Skeletal muscle tissue (tissue), 3 donors: ENCODE measurements at regions not wholly inside any gene's neighbourhood (a gene's known extent, or its start where the extent isn't known, plus 50 kb on each side); places are given as distances from the start of the nearest gene placed in this dataset.
A peak's percentile ranks its signal among the peaks of the same experiment; 100 is the strongest.

ENCODE experiments used
- H3K27ac ChIP-seq: one replicate; pipeline ENCODE4 v1.7.0; 2013; ENCODE audit warnings: mild to moderate bottlenecking, low read depth, low read length, inconsistent platforms
- H3K27me3 ChIP-seq, 3 donors: one replicate each; pipeline ENCODE4 v1.7.0; 2013; ENCODE audit warnings: low read length in 3 of 3; ENCODE audit not compliant: control insufficient read depth in 3 of 3, insufficient read depth in 3 of 3
- H3K36me3 ChIP-seq, 3 donors: one replicate each; pipeline ENCODE4 v1.7.0; 2013; ENCODE audit warnings: low read length in 3 of 3; ENCODE audit not compliant: control insufficient read depth in 3 of 3, insufficient read depth in 3 of 3
- H3K4me1 ChIP-seq, 3 donors: one replicate each; pipeline ENCODE4 v1.7.0; 2013; ENCODE audit warnings: low read length in 3 of 3, mild to moderate bottlenecking in 3 of 3; ENCODE audit not compliant: control insufficient read depth in 3 of 3, insufficient read depth in 3 of 3
- H3K4me3 ChIP-seq, 3 donors: one replicate each; pipeline ENCODE4 v1.7.0; 2013; ENCODE audit warnings: low read length in 3 of 3
- H3K9ac ChIP-seq, 3 donors: one replicate each; pipeline ENCODE4 v1.7.0; 2013; ENCODE audit warnings: low read length in 3 of 3, mild to moderate bottlenecking in 3 of 3, moderate library complexity in 2 of 3, low read depth in 1 of 3
- H3K9me3 ChIP-seq, 3 donors: one replicate each; pipeline ENCODE4 v1.7.0; 2013; ENCODE audit warnings: low read length in 3 of 3; ENCODE audit not compliant: control insufficient read depth in 3 of 3
- donor health status: Osteomylitis.

DNA sequence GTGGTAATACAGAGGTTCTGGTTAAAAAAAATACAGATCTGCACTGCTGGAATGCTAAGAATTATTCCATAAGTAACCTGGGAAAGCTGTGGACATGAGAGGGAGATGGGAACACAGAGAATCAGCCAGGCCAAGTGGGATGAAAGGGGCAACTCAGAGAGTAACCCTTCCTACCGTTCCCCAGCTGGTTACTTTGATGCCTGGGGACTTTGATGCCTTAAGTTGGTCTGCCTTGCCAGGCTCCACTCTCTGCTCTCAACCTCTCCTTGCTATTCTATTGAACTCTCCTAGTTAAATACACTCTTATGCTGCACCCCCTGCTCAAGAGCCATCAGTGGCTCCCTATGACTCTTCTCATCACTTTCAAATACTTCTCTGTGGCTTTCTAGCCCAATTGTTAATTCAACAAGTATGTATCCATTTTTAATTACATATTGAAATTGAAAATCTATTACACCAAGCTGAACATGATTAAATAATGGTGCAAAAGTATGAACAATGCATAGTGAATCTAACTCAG lies 315.5 kb downstream of the TLE3 start:
- no peaks in the 10 kb centered on the region for H3K9me3 ChIP-seq
- H3K4me3 ChIP-seq: no peak overlapping the region
- H3K9ac ChIP-seq: no peak overlapping the region
- no peak overlapping the region for H3K27ac ChIP-seq
- H3K27me3 ChIP-seq: peaks cover 3 to 4% (median 3%) of the 10 kb centered on the region in 3 donors
- H3K4me1 ChIP-seq: peaks cover 0 to 9% (median 0%) of the 10 kb centered on the region in 3 donors
- H3K36me3 ChIP-seq: no peaks in the 10 kb centered on the region

DNA sequence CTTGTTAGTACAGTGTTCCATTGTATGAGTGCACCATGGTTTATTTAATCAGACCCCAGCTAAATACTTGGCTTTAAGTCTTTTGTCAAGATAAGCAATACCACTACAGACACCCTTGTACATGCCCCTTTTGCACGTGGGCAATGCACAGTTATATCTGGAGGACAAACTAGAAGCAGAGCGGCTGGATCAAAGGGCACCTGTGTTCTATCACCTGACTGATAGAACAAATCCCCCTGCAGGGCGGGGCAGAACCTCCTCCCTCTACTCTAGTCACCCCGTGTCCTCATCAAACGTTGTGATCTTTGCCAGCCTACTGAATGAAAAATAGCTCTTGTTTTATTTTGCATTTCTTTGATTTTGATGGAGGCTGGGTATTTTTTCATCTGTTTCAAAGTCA lies 314.9 kb downstream of the TLE3 start:
- Histone ChIP-seq H3K4me1 (peaks cover 0 to 9% (median 0%) of the 10 kb centered on the region in 3 donors), H3K9ac (no peak overlapping the region), H3K4me3 (no peak overlapping the region), H3K36me3 (no peaks in the 10 kb centered on the region), H3K27me3 (peaks cover 3 to 4% (median 3%) of the 10 kb centered on the region in 3 donors), H3K9me3 (no peaks in the 10 kb centered on the region), H3K27ac (no peak overlapping the region)

DNA sequence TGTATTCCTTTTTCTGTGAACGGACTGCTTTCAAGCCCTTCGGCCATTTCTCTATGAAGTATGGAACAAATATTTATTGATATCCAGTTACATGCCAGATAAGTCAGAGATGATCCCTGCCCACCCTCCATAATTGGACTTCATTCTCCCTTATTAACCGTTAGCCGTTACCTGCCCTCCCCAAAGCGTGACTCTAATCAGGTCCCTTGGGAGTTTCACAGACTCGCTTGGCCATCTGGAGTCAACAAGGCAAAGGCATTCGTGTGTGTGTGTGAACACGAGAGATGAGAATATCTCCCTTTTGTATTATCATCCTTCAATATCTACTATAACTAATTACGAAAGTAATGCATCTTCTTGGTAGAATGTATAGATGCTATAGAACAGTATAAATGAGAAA lies 314.5 kb downstream of the TLE3 start:
- Histone ChIP-seq H3K27me3 (peaks cover 3 to 4% (median 3%) of the 10 kb centered on the region in 3 donors), H3K9me3 (no peaks in the 10 kb centered on the region), H3K9ac (no peak overlapping the region)

GRCh38 chr15:69784798-69785566 lies 312.7 kb downstream of the TLE3 start:
- no peaks in the 10 kb centered on the region for H3K36me3 ChIP-seq
- no peak overlapping the region for H3K4me3 ChIP-seq
- H3K27me3 ChIP-seq: peaks cover under 1 to 3% (median 3%) of the 10 kb centered on the region in 3 donors
- no peak overlapping the region for H3K9ac ChIP-seq
- no peaks in the 10 kb centered on the region for H3K9me3 ChIP-seq
- peaks cover under 1 to 13% (median 2%) of the 10 kb centered on the region in 3 donors for H3K4me1 ChIP-seq
- H3K27ac ChIP-seq: no peak overlapping the region

More for the DNA sequence above, 314.5 kb downstream of the TLE3 start:
- H3K4me3 ChIP-seq: no peak overlapping the region
- H3K4me1 ChIP-seq: peaks cover 0 to 9% (median 0%) of the 10 kb centered on the region in 3 donors
- no peak overlapping the region for H3K27ac ChIP-seq
- H3K36me3 ChIP-seq: no peaks in the 10 kb centered on the region

DNA sequence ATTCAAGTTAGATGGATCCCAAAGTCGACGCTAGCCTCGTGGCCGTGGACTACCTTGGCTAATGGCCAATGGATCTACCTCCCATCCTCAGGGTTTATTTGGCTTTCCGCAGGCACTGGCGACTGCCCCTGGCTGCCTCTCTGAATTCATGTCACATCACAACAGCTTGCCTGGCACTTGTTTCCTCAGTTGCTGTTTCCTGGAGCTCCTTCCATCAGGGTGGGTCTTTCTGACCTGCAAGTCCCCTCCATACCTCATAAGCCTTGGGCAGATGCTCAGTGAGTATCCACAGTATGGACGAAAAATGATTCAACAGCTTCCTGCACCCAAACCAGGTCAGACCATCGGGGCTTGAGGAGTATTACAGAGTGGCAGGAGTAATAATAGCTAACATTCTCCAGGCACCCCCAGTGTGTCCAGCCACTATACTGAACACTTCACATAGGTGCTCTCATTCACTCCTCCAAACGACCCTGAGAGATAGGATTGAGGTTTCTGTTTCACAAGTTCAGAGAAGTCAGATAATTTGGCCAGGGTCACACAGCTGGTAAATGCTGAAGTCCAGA lies 311.5 kb downstream of the TLE3 start:
- Histone ChIP-seq H3K36me3 (no peaks in the 10 kb centered on the region), H3K9ac (no peak overlapping the region), H3K4me1 (peaks cover 6 to 22% (median 12%) of the 10 kb centered on the region in 3 donors), H3K9me3 (no peaks in the 10 kb centered on the region), H3K27me3 (peaks cover 0 to 3% (median 3%) of the 10 kb centered on the region in 3 donors), H3K4me3 (no peak overlapping the region), H3K27ac (no peak overlapping the region)

GRCh38 chr15:69787791-69788190 lies 309.9 kb downstream of the TLE3 start:
- Histone ChIP-seq H3K9me3 (peaks cover 0 to 4% (median 0%) of the 10 kb centered on the region in 3 donors), H3K4me3 (no peak overlapping the region), H3K4me1 (peaks cover 6 to 28% (median 14%) of the 10 kb centered on the region in 3 donors), H3K9ac (no peak overlapping the region), H3K27me3 (peaks cover 0 to 3% (median 3%) of the 10 kb centered on the region in 3 donors), H3K36me3 (no peaks in the 10 kb centered on the region), H3K27ac (no peak overlapping the region)

- H3K27me3 ChIP-seq: peaks cover 0 to 3% (median 0%) of the 10 kb centered on the region in 3 donors
- peaks cover 21 to 43% (median 31%) of the 10 kb centered on the region in 3 donors for H3K4me1 ChIP-seq
- H3K9me3 ChIP-seq: peaks cover 0 to 4% (median 0%) of the 10 kb centered on the region in 3 donors
- H3K36me3 ChIP-seq: no peaks in the 10 kb centered on the region
- no peak overlapping the region for H3K4me3 ChIP-seq
- no peak overlapping the region for H3K9ac ChIP-seq
- H3K27ac ChIP-seq: peak overlapping the region; percentile 83
Measured at GRCh38 chr15:69789648-69790393, 307.9 kb downstream of the TLE3 start.

DNA sequence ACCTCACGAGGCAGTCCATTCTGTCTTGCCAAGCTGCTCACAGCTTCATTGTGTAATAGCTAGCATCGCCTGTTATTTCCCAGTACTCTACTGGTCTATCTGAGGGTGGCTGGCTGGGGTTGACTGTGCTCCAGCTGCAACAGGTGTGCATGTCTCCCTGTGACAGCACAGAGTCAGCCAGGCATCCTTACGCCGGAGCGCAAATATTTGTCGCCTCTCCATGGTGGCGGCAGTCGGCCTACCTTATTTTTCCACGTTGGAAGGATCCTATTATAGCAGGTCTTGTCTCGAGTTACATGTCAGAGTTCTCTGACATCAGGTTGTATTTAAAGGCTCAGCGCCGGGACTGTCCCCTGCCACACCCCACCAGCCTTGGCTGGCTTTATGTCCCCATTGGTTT lies 307.1 kb downstream of the TLE3 start:
- Histone ChIP-seq H3K9ac (peak overlapping the region in 1 of 3 donors; percentile 50), H3K9me3 (peaks cover 0 to 4% (median 0%) of the 10 kb centered on the region in 3 donors), H3K27me3 (peaks cover 0 to 3% (median 0%) of the 10 kb centered on the region in 3 donors), H3K27ac (peak overlapping the region; percentile 83), H3K36me3 (no peaks in the 10 kb centered on the region), H3K4me3 (no peak overlapping the region), H3K4me1 (peaks cover 28 to 46% (median 35%) of the 10 kb centered on the region in 3 donors)

- Histone ChIP-seq H3K4me1 (peaks cover 29 to 46% (median 35%) of the 10 kb centered on the region in 3 donors), H3K27me3 (no peaks in the 10 kb centered on the region), H3K27ac (no peak overlapping the region), H3K9me3 (peaks cover 0 to 4% (median 0%) of the 10 kb centered on the region in 3 donors), H3K9ac (no peak overlapping the region), H3K36me3 (no peaks in the 10 kb centered on the region), H3K4me3 (no peak overlapping the region)
Measured at GRCh38 chr15:69792823-69793222, 304.9 kb downstream of the TLE3 start.
